D721Med (cell line): ENCODE measurements at regions not wholly inside any gene's neighbourhood (a gene's known extent, or its start where the extent isn't known, plus 50 kb on each side); places are given as distances from the start of the nearest gene placed in this dataset.

ENCODE experiments used
- DNase-seq: peaks from one replicate; pipeline ENCODE4 v3.0.0; 2011; ENCODE audit warnings: low spot score; ENCODE audit not compliant: insufficient read length
- FAIRE-seq: peaks from 2 replicates; lab custom pipeline; 2011; peaks lifted over from hg19 to GRCh38; lab: Jason Lieb, UNC
- TF ChIP-seq, protein P1 (sequence below): IDR thresholded peaks from 2 replicates; pipeline ENCODE4 v1.5.1; 2012; ENCODE audit warnings: mild to moderate bottlenecking, control low read depth; ENCODE audit not compliant: insufficient read depth; ENCODE audit errors: missing control alignments

DNA sequence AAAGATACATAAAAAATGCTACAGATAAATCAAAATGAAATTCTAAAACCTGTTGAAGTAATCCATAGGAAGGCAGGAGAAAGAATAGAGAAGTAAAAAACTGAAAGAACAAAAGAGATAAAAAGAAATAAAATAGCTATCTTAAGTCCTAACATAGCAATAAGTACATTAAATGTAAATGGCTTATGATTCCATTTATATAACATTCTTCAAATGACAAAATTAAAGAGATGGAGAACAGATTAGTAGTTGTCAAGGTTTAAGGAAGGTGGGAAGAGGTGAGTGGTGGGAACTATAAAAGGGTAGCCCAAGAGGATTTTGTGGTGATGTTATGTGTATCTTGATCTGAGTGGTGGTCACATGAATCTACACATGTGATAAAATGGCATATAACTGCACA, 254.8 kb downstream of the FAM76B start:
- FAIRE-seq: peak; percentile 21
- TF ChIP-seq, protein P1, sequence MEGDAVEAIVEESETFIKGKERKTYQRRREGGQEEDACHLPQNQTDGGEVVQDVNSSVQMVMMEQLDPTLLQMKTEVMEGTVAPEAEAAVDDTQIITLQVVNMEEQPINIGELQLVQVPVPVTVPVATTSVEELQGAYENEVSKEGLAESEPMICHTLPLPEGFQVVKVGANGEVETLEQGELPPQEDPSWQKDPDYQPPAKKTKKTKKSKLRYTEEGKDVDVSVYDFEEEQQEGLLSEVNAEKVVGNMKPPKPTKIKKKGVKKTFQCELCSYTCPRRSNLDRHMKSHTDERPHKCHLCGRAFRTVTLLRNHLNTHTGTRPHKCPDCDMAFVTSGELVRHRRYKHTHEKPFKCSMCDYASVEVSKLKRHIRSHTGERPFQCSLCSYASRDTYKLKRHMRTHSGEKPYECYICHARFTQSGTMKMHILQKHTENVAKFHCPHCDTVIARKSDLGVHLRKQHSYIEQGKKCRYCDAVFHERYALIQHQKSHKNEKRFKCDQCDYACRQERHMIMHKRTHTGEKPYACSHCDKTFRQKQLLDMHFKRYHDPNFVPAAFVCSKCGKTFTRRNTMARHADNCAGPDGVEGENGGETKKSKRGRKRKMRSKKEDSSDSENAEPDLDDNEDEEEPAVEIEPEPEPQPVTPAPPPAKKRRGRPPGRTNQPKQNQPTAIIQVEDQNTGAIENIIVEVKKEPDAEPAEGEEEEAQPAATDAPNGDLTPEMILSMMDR: no peak
- DNase-seq: no peak

DNA sequence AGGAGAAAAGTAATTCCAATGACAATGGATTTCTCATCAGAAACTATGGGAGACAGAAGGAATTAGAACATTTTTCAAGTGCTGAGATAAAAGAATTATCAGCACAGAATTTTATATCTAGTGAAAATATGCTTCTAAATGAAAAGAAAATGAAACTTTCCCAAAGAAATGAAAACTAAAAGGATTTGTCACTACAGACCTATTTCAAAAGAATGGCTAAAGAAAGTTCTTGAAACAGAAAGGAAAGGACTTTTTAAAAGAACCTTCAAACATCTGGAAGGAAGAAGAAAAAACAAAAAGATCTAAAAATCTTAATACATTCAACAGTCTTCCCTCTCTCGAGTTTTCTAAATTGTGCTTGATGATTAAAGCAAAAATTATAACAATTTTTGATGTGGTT, 255.4 kb downstream of the FAM76B start:
- no peak for DNase-seq
- TF ChIP-seq, protein P1: no peak
- FAIRE-seq: no peak

DNA sequence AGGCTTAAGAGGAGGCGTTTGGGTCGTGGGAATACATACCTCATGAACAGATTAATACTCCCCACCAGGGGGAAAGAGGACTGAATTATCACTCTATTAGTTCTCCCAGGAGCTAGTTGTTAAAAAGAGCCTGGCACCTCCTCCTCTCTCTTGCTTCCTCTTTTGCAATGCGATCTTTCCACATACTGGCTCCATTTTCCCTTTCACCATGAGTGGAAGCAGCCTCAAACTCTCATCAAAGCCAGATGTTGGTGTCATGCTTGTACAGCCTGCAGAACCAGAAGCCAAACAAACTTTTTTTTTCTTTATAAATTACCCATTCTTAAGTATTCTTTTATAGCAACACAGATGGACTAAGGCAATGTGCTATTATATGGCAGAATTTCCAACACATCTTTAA, 258.5 kb downstream of the FAM76B start:
- TF ChIP-seq, protein P1: no peak
- no peak for DNase-seq
- no peak for FAIRE-seq

DNA sequence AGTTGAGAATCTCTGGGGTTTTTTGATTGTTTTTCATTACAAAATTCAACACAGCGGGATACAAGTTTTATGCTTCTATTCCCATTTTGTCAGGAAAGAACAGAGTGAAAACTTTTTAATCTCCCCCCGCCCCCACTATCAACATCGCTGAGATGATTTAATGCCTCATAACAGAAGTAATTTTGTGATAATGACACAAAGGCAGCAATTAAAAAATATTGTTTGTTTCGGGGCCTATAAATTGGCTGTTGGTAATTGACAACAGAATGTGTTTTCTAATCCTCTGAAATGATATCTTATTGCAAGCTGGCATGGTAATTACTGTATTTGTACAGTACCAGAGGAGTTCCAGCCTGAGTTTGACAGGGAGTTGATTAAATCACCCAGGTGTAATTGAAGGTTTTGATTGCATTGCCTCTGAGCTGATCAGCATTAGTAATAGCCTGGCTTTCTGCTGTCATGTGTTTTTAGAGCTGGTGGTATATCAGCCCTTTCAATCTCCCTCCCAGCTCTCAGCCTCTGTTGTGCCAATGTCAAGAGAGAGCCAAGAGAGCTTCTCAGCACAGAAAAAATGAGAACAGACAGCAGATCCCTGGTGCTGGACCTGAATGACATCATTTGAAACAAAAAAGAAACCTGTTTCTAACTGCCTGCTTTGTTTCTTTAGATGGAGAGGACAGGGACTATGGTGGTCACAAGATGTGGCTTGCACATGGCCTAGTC, 265.1 kb downstream of the FAM76B start:
- DNase-seq (no peak), FAIRE-seq (peak; percentile 58)
- TF ChIP-seq, protein P1: no peak

DNA sequence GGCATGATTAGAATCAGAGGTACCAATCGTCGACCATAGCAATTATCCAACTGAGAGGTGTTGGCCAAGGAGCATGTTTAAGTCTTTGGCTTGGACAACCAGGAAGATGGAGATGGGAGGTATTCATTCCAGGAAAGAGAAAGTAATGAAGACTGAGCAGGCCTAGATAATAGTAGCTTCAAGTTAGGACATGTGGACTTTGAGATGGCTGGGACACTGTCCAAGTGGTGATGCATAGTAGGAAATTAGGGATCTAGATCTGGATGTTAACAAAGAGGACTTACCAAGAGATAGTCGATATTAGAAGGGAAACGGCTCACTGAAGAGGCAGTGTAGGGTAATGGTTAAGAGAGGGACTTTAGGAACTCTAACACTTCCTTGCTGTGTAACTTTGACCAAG, 266.7 kb downstream of the FAM76B start:
- TF ChIP-seq, protein P1: no peak
- DNase-seq (no peak), FAIRE-seq (no peak)

DNA sequence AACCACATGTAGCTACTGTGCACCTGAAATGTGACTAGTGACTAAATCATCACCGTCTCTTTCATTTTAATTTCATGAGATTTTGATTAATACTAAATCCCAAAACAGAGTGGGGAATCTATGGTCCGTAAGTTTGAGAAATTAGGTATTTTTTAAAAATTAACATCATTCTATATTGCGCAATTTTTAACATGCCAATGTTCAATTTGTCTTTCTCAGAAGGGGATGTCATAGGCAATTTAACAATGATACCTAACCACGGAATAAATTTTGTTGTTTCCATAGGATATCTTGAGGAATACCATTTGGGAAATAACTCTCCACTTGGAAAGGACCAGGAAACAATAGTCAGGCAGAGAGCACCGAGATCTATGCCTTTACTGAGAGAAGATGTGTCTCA, 267.7 kb downstream of the FAM76B start:
- no peak for FAIRE-seq
- DNase-seq: no peak
- TF ChIP-seq, protein P1: no peak

DNA sequence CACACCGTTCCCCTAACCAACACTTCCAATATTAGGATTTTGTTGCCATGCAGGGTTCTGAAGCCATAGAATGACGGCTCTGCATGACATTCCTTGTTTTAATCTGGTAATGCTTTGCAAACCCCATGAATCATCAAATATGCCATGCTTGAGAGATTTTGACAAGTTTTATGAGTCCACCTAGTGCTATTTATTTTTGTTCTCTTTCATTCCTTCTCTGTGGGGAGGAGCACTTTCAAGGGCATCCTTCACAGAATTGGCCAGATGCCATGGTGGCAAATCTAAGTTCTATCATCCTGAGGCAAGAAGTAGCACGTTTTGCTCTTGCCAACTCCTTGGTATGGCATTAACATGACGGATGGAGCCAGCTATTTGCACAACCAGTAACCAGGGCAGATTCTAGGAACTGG, 268.4 kb downstream of the FAM76B start:
- no peak for FAIRE-seq

More for the DNA sequence above, 268.4 kb downstream of the FAM76B start:
- DNase-seq: no peak
- TF ChIP-seq, protein P1: no peak
